ENCODE measurements at regions not wholly inside any gene's neighbourhood (a gene's known extent, or its start where the extent isn't known, plus 50 kb on each side); places are given as distances from the start of the nearest gene placed in this dataset.

GRCh38 chr14:101133068-101133467 is 229.5 kb upstream of the RTL1 start:
- DNase-seq (ENCODE audit: low read depth, low spot score) (no peak), ATAC-seq (no peak)
- intact Hi-C loops (cut with micrococcal nuclease): no loop called here
- no peaks in the 10 kb centered on the region for H3K36me3 ChIP-seq (ENCODE audit: control insufficient read depth in 1 of 2, insufficient read depth in 2 of 2, low read length in 2 of 2)
- H3K9me3 ChIP-seq (ENCODE audit: control insufficient read depth in 1 of 2, insufficient read depth in 1 of 2, low read depth in 1 of 2, low read length in 2 of 2): no peaks in the 10 kb centered on the region
- no peaks in the 10 kb centered on the region for H3K4me1 ChIP-seq (ENCODE audit: control insufficient read depth in 1 of 2, insufficient read depth in 2 of 2, low read length in 2 of 2)
- H3K4me2 ChIP-seq (ENCODE audit: low read length): no peak overlapping the region
- BruUV-seq (replicated peaks): no TSS peak
- POLR2A ChIA-PET: no interaction called here
- no peak overlapping the region for H2AFZ ChIP-seq (ENCODE audit: low read depth, low read length, poor library complexity, severe bottlenecking)
- H3K9me2 ChIP-seq (ENCODE audit: insufficient read depth): no peaks in the 10 kb centered on the region
- no peaks in the 10 kb centered on the region for H4K20me1 ChIP-seq (ENCODE audit: insufficient read depth)
- no peak overlapping the region for H3K9ac ChIP-seq (ENCODE audit: low read length)
- CTCF ChIA-PET: no interaction called here
- no peak overlapping the region for H3K27ac ChIP-seq (ENCODE audit: low read depth, low read length)
- H3K4me3 ChIP-seq (replicated peaks in 1 of 2; ENCODE audit: low read depth in 1 of 2, low read length in 2 of 2): no peak overlapping the region
- RAD21 ChIA-PET (ENCODE audit: low non-redundant PET in 1 of 2, low total read pairs in 2 of 2, uncharacterized antibody in 2 of 2, unreplicated experiment in 2 of 2): no interaction called here
- TF ChIP-seq FOSL1 (IDR thresholded peaks at IDR 0.05; ENCODE audit: low read depth): no peak
- no peak for TF ChIP-seq SP1 (IDR thresholded peaks at IDR 0.05; ENCODE audit: low read depth)
- no peak for TF ChIP-seq ZFX (IDR thresholded peaks at IDR 0.05)
- TF ChIP-seq TCF7L2 (IDR thresholded peaks at IDR 0.05; ENCODE audit: borderline replicate concordance, extremely low read depth, insufficient read depth, insufficient read length): no peak
- TF ChIP-seq EZH2phosphoT487 (IDR thresholded peaks at IDR 0.05; ENCODE audit: borderline replicate concordance): no peak
- TF ChIP-seq POLR2AphosphoS5 (IDR thresholded peaks at IDR 0.05; ENCODE audit: low read depth, low read length): no peak
- TF ChIP-seq POLR2A (IDR thresholded peaks at IDR 0.05; ENCODE audit: borderline replicate concordance, extremely low read depth, insufficient read depth, insufficient read length): no peak
- no peak for TF ChIP-seq SRF (IDR thresholded peaks at IDR 0.05; ENCODE audit: low read depth)
- no peak for TF ChIP-seq ZNF274 (IDR thresholded peaks at IDR 0.05; ENCODE audit: low read depth, low read length)
- no peak for TF ChIP-seq CBX3 (IDR thresholded peaks at IDR 0.05; ENCODE audit: low read depth)
- H3K79me2 ChIP-seq (ENCODE audit: insufficient read depth, low read length): no peaks in the 10 kb centered on the region
- 0 out of 2 replicates have a peak, but pooled peaks cover 16% of the 10 kb centered on the region for H3K27me3 ChIP-seq (ENCODE audit: insufficient read depth, low read length)

- intact Hi-C loops (cut with micrococcal nuclease): no loop called here
- H3K27ac ChIP-seq (ENCODE audit: low read depth, low read length): no peak overlapping the region
- no peak overlapping the region for H3K4me3 ChIP-seq (replicated peaks in 1 of 2; ENCODE audit: low read depth in 1 of 2, low read length in 2 of 2)
- H2AFZ ChIP-seq (ENCODE audit: low read depth, low read length, poor library complexity, severe bottlenecking): no peak overlapping the region
- CTCF ChIA-PET: no interaction called here
- POLR2A ChIA-PET: no interaction called here
- RAD21 ChIA-PET (ENCODE audit: low non-redundant PET in 1 of 2, low total read pairs in 2 of 2, uncharacterized antibody in 2 of 2, unreplicated experiment in 2 of 2): no interaction called here
- TF ChIP-seq ZFX (IDR thresholded peaks at IDR 0.05) (no peak), YY1 (IDR thresholded peaks at IDR 0.05; ENCODE audit: extremely low read depth, insufficient replicate concordance, low read depth, low read length) (no peak), EZH2 (IDR thresholded peaks at IDR 0.05) (no peak), EGR1 (IDR thresholded peaks at IDR 0.05; ENCODE audit: low read depth) (no peak)
- BruUV-seq (replicated peaks): no TSS peak
- no peaks in the 10 kb centered on the region for H3K4me1 ChIP-seq (ENCODE audit: control insufficient read depth in 1 of 2, insufficient read depth in 2 of 2, low read length in 2 of 2)
- no peaks in the 10 kb centered on the region for H3K36me3 ChIP-seq (ENCODE audit: control insufficient read depth in 1 of 2, insufficient read depth in 2 of 2, low read length in 2 of 2)
- DNase-seq (ENCODE audit: low read depth, low spot score) (no peak), ATAC-seq (no peak)
- H3K9me2 ChIP-seq (ENCODE audit: insufficient read depth): no peaks in the 10 kb centered on the region
- H3K4me2 ChIP-seq (ENCODE audit: low read length): no peak overlapping the region
- H3K9ac ChIP-seq (ENCODE audit: low read length): no peak overlapping the region
- H4K20me1 ChIP-seq (ENCODE audit: insufficient read depth): no peaks in the 10 kb centered on the region
- H3K9me3 ChIP-seq (ENCODE audit: control insufficient read depth in 1 of 2, insufficient read depth in 1 of 2, low read depth in 1 of 2, low read length in 2 of 2): no peaks in the 10 kb centered on the region
- 0 out of 2 replicates have a peak, but pooled peaks cover 11% of the 10 kb centered on the region for H3K27me3 ChIP-seq (ENCODE audit: insufficient read depth, low read length)
- H3K79me2 ChIP-seq (ENCODE audit: insufficient read depth, low read length): no peaks in the 10 kb centered on the region
These were observed 230.7 kb upstream of the RTL1 start for GRCh38 chr14:101134161-101134631.
